Myocyte (in vitro differentiated cells): ENCODE measurements at regions not wholly inside any gene's neighbourhood (a gene's known extent, or its start where the extent isn't known, plus 50 kb on each side); places are given as distances from the start of the nearest gene placed in this dataset.
"Not testable (repeated sequence)": the region's sequence is repeated elsewhere in the genome, so short reads cannot be mapped to it uniquely, and the experiment has no call there.

Experiments used
- DNase-seq: peaks from one replicate; pipeline ENCODE4 v3.0.0-alpha.2; 2012; ENCODE audit warnings: low read depth

- DNase-seq: no peak
Observed at GRCh38 chr2:16974688-16975087, 309.1 kb upstream of the CYRIA start.

DNA sequence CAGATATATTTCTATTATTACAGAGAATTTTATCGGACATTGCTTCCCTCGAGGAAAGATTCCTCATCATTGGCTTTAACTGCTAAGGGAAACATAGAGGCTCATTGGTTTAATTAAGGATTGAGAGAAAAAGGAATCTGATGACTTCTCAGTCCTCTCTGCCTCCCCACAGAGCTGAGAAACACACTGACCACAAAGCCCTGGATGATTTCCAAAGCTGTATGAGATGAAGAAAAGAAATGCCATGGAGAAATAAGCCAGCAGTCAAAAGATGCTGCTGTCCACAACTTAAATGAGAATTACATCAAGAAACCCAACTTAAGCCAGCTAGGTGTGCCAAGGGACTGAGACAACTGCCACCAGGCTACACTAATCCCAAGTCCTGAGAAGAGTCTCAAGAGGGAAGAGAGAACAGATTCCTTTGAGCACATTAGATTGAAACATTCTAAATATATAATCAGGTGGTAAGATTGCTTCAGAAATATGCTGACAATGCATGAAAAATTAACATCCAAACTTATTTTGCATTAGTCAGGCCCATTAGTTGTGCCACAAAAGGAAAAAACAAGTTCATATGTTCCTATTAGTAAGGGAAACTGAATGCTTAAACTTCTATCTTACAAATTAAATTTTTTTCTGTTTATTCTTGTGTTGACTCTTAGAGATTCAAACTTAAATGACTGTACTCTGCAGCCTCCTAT lies 308.1 kb upstream of the CYRIA start:
- peak; percentile 76 for DNase-seq

- DNase-seq: no peak
Observed at GRCh38 chr2:16972276-16972675, 306.6 kb upstream of the CYRIA start.

GRCh38 chr2:16971722-16972234 lies 306.1 kb upstream of the CYRIA start:
- DNase-seq: no peak

- not testable (repeated sequence) for DNase-seq
Observed at GRCh38 chr2:16970948-16971347, 305.3 kb upstream of the CYRIA start.

DNA sequence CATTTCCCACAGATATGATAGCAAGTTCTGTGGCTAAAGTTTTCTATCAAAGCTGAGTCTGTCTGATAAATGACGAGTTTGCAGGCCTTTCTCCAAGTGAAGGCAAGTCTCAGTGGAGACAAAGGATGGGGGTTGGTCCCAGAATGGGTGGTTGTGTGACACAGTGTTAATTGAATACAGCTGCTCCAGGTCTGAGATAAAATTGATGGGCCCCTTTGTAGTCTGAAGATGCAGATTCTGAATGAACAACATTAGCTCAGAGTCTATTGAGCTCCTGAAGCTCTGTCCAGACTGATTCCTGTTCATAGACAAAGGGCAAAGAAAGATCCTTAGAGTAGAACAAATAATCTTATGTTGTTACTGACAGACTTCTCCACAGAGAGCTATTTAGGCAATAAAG lies 296.9 kb upstream of the CYRIA start:
- DNase-seq: no peak

DNA sequence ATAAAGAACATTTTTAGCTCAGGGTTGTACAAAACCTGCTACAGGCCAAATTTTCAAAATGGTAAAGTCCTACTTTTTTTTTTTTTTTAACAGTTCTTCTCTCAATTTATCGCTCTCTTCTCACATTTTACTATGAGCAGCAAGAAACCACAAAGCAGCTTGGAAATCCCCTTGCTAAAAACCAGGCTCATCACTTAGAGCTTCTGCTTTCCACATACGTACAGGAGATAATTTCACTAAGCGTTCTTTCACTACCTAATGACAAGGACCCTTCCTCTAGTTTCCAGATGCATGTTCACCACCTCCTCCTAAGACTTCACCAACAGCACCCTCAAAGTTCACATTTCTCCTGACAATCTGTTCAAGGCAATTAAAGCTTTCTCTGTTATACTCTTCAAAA lies 294.9 kb upstream of the CYRIA start:
- no peak for DNase-seq

GRCh38 chr2:16958266-16958665 lies 292.6 kb upstream of the CYRIA start:
- no peak for DNase-seq

DNA sequence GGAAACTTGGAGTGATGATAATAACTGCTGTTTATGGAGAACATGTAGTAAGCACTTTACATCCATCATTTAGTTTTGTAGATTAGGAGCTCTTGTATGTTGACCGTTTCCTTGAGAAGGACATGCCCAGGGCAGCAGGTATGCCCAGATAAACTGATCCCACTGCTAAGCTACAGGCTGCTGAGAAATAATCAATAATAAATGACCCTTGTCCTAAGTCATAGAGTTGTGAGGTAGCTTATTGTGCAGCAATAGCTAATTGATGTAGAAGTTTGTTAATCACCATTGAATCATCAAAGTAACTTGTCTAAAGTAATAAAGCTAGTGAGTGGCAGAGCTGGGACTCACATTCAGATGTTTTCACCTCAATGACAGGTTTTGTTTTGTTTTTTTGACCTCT lies 287.2 kb upstream of the CYRIA start:
- no peak for DNase-seq

DNA sequence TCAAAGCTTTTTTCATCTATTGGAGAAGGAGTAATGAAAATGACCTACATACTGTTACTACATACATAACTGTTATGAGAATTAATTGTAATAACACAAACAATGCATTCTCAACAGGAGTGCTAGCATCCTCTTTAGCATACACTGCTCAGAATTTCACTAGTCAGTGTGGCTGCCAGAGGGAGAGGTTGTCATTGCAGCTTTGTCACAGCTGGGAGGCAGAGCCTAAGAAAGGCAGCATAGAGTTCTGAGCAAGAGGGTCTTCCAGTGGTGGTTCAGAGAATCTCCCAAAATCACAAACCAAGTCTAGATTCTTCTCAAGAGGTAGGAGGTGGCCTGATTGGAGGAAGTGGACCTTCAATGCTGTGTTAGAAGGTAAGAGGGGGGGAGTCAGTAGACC lies 286.7 kb upstream of the CYRIA start:
- no peak for DNase-seq

GRCh38 chr2:16950436-16950835 lies 284.8 kb upstream of the CYRIA start:
- no peak for DNase-seq

- no peak for DNase-seq
Observed at GRCh38 chr2:16948710-16949109, 283.1 kb upstream of the CYRIA start.

DNA sequence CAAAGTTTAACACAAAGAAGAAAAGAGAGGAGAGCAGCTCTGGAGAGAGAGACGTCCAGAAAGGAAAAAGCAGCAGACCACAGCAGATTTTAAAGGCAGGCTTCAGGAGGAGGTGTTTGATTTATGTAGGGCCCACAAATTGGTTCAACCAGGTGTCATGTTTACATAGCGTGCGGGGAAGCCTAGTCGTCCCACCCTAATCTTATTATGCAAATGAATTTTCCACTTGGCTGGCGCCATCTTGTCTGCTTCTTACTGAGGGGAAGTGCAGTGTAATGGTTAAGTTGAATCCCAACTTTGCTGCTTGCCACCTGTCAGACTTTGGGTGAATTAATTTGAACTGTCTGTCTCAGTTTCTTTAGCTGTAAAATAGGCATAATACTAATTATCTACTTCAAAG lies 282.4 kb upstream of the CYRIA start:
- no peak for DNase-seq

DNA sequence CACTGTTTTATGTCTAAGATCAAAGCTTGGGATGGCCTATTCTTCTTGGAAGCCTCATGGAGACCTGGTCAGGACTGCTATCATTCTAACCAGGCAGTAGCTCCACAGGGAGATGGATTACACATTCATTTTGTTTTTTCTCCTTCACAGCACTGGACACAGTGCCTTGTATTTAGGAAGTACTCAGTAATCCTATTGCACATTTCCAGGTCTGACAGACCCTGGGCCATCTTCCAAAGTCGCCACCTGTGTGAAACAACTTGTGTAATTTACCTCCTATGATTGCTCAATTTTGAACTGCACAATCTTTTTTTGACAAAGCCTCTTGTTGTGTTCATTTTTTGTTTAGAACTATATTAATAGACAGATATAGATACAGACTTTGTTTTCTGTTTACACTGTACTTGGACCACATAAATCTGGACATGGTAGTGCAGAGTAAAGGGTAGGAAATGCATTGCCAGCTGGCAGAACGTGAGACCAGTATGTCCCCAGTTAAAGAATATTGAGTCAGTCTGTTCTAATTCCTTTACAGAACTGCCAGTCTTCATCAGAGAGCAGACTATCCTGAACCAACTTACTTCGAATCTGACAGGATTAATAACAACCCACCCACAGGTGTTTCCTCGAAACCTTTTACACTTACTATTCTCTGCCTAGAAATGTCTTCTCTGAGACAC lies 277.8 kb upstream of the CYRIA start:
- DNase-seq: no peak

DNA sequence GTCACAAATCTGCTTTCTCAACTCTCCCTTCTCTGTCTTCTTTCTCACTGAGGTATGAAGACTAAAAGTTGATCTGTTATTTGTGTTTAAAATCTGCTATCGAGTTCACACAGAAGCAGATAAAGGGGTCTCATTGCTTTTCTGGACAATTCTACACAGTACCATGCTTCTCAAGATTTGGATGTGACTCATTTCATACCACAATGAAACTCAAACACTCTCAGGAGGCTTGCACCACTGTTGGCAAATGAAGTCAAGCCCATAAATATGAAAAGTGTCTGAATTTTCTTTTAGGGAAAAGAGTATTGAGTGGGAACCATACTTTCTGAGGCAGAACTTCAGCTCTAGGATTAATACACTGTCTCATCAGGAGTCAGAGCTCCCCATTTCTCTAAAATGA lies 274.6 kb upstream of the CYRIA start:
- DNase-seq: no peak

DNA sequence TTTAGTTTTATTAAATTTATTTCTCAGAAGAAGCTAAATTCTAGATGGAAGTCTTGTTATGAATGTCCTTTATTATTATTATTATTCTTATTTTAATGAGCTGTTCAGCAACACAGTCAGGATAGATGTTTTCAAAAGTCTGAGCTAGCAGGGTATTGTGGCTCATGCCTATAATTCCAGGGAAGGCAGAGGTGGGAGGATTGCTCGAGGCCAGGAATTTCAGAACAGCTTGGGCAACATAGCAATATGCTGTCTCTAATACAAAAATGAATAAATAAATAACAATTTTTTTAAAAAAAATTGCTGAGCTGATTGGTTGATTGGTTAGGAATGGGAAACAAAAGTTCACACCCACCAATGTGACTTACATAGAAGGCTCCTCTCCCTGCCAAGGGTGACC lies 274.1 kb upstream of the CYRIA start:
- DNase-seq: no peak

DNA sequence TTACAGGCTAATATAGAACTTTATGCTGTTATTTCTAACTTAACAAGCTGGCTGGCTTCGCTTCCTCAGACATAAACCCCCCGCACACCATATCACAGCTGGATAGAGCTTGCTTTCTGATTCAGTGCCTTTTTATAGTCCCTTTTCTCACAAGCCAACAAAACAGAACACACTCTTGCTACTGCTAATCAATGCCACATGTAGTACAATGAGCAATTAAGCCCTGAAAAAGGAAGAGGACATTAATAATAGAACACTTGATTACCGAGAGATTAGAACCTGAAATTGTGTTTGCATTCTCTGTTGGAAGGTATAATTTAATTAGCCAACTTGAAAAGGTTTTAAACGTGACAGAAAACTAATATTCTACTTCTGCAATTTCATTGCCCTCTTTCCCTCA lies 267.7 kb upstream of the CYRIA start:
- DNase-seq: no peak

DNA sequence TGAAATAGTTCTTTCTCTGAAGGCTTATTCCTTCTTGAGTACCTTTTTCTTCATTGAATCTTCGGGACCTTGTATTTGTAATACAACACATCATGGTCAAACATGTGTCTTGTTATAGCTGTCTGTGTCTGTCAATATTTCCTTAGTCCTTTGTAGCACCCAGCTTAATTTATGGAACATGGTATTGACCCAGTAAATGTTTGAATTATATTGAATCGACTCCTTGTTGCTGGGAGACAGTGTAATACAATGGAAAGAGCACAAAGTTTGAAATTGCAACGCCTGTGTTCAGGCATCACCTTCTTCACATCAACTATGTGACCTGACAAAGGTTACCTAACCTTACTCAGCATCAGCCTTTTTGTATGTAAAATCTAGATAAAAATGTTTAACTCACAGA lies 267.2 kb upstream of the CYRIA start:
- DNase-seq: no peak

DNA sequence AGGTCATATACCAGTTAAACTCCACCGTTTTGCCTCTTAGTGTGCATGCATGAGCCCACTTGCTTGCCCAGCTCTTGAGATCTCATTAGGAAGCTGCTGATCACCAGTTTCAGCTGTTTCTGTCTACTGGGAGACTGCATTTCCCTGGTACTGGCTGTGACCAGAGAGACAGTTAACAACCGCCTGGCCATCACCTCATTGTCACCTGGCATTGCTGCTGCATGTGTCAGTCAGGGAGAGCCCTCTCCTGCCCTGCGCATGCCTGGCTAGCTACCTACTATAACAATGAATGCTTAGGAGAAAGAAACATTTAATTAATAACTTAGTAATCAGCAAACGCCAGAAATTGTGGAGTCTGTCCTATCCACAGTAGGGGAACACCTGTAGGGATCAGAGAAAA lies 265.8 kb upstream of the CYRIA start:
- DNase-seq: no peak

GRCh38 chr2:16927398-16927797 lies 261.8 kb upstream of the CYRIA start:
- DNase-seq: peak; percentile 9

DNA sequence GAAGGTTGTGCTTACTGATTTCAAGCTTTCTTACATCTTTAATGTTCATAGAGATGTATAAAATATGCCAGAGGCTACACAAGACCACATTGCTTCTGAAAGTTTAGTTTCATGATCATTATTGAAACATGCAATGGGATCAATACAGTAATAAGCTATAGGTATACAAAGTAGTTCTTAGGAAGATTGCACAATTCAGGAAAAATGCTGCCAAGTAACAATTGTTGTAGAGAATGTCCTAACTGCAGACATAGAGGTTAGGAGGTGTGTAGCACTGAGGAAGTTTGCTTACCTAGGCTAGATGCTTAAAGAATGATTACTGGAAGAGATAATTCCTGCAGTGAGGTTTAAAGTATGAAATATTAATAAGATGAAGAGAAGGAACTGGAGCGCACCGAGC lies 259.5 kb upstream of the CYRIA start:
- DNase-seq: no peak

GRCh38 chr2:16915341-16915755 lies 249.7 kb upstream of the CYRIA start:
- DNase-seq: not testable (repeated sequence)

DNA sequence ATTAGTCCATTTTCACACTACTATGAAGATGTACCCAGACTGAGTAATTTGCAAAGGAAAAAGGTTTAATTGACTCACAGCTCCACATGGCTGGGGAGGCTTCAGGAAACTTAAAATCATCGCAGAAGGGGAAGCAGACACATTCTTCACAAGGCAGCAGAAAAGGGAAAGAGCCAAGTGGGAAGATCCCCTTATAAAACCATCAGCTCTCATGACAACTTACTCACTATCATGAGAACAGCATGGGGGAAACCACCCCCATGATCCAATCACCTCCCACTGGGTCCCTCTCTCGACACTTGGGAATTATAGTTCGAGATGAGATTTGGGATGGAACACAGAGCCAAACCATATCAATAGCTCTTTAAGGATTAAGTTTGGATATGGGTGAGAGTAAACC lies 246.1 kb upstream of the CYRIA start:
- no peak for DNase-seq
